H1 (cell line): ENCODE measurements at regions not wholly inside any gene's neighbourhood (a gene's known extent, or its start where the extent isn't known, plus 50 kb on each side); places are given as distances from the start of the nearest gene placed in this dataset.
A peak's percentile ranks its signal among the peaks of the same experiment; 100 is the strongest.

ENCODE experiments used
- CTCF ChIA-PET: fragments of 300-600 bp; sonication (Branson Sonifier 250); formaldehyde crosslinking; loops from one replicate; lab custom pipeline; 2021; ENCODE audit not compliant: partially characterized antibody; lab: Charles Lee
- POLR2A ChIA-PET: fragments of 300-600 bp; sonication (Branson Sonifier 250); formaldehyde crosslinking; loops from one replicate; lab custom pipeline; 2021; ENCODE audit warnings: inconsistent platforms; ENCODE audit not compliant: partially characterized antibody; lab: Charles Lee
- DNase-seq, 2 experiments: peaks; one replicate each; pipeline versions ENCODE4 v3.0.0 to v3.0.0-alpha.2; 2010 to 2022; ENCODE audit warnings: low spot score in 2 of 2, low read depth in 1 of 2, mixed read lengths in 1 of 2
- FAIRE-seq: peaks from 2 replicates; lab custom pipeline; 2011; peaks lifted over from hg19 to GRCh38; lab: Jason Lieb, UNC
- H2AFZ ChIP-seq: 2 replicates; pipeline ENCODE4 v1.8.1; 2012; ENCODE audit warnings: low read length, inconsistent platforms
- H2AK5ac ChIP-seq: 2 replicates; pipeline ENCODE4 v1.6.1; 2013; ENCODE audit warnings: low read depth, low read length
- H2BK120ac ChIP-seq: replicated peaks from 2 replicates; pipeline ENCODE3; 2013; ENCODE audit warnings: low read depth, low read length, inconsistent platforms
- H2BK12ac ChIP-seq: 2 replicates; pipeline ENCODE4 v1.6.1; 2013; ENCODE audit warnings: low read depth, low read length
- H2BK15ac ChIP-seq: 2 replicates; pipeline ENCODE4 v1.6.1; 2013; ENCODE audit warnings: low read length
- H2BK20ac ChIP-seq: 2 replicates; pipeline ENCODE4 v1.6.1; 2013; ENCODE audit warnings: low read length
- H2BK5ac ChIP-seq: 2 replicates; pipeline ENCODE4 v1.6.1; 2013; ENCODE audit warnings: low read depth, low read length
- H3K14ac ChIP-seq: 2 replicates; pipeline ENCODE4 v1.6.1; 2013; ENCODE audit warnings: inconsistent platforms; ENCODE audit not compliant: insufficient read length
- H3K18ac ChIP-seq: 2 replicates; pipeline ENCODE4 v1.6.1; 2013; ENCODE audit warnings: low read length; ENCODE audit errors: extremely low read depth
- H3K23ac ChIP-seq: 2 replicates; pipeline ENCODE4 v1.6.1; 2013; ENCODE audit warnings: inconsistent platforms; ENCODE audit not compliant: insufficient read length
- H3K23me2 ChIP-seq: 2 replicates; pipeline ENCODE4 v1.6.1; 2013; ENCODE audit warnings: low read depth, low read length
- H3K27ac ChIP-seq: 2 replicates; pipeline ENCODE4 v1.6.1; 2011; ENCODE audit warnings: low read depth, low read length, inconsistent platforms
- H3K27me3 ChIP-seq, 4 experiments: replicated peaks in 1 of 4; 1 replicate in 1 of 4; 2 replicates in 3 of 4; pipeline versions ENCODE4 v1.6.1 to v1.8.1; 2011 to 2013; ENCODE audit warnings: low read length in 3 of 4, mild to moderate bottlenecking in 3 of 4, inconsistent platforms in 2 of 4, mixed read lengths in 2 of 4, moderate library complexity in 1 of 4; ENCODE audit not compliant: control insufficient read depth in 3 of 4, insufficient read depth in 3 of 4; ENCODE audit errors: extremely low read depth in 1 of 4
- H3K36me3 ChIP-seq, 4 experiments: 2 replicates each; pipeline versions ENCODE4 v1.6.1 to v1.8.1; 2011 to 2013; ENCODE audit warnings: mild to moderate bottlenecking in 4 of 4, low read length in 3 of 4, moderate library complexity in 2 of 4, control low read depth in 1 of 4, inconsistent platforms in 1 of 4; ENCODE audit not compliant: insufficient read depth in 4 of 4, control insufficient read depth in 2 of 4
- H3K4ac ChIP-seq: replicated peaks from 2 replicates; pipeline ENCODE3; 2013; ENCODE audit warnings: low read length, low read depth, mixed read lengths, inconsistent platforms; ENCODE audit not compliant: insufficient read length
- H3K4me1 ChIP-seq, 4 experiments: replicated peaks in 1 of 4; 1 replicate in 1 of 4; 2 replicates in 3 of 4; pipeline versions ENCODE4 v1.6.1 to v1.8.1; 2011 to 2013; ENCODE audit warnings: low read length in 3 of 4, inconsistent platforms in 2 of 4, mixed read lengths in 1 of 4; ENCODE audit not compliant: insufficient read depth in 4 of 4, control insufficient read depth in 3 of 4
- H3K4me2 ChIP-seq, 2 experiments: 2 replicates each; pipeline versions ENCODE4 v1.6.1 to v1.8.1; 2011 to 2013; ENCODE audit warnings: low read depth in 2 of 2, low read length in 2 of 2, control low read depth in 1 of 2, inconsistent platforms in 1 of 2, mild to moderate bottlenecking in 1 of 2; ENCODE audit not compliant: insufficient read depth in 1 of 2
- H3K4me3 ChIP-seq, 4 experiments: fragments of 200-600, 300-600 bp in 1 of 4; sonication (generic), shearing (Covaris generic), sonication (Bioruptor Twin) in 1 of 4; 2 replicates each; pipeline versions ENCODE4 v1.5.1 to v1.8.1; 2011 to 2016; ENCODE audit warnings: low read length in 4 of 4, low read depth in 3 of 4, control low read depth in 2 of 4, inconsistent platforms in 2 of 4, mild to moderate bottlenecking in 2 of 4, mixed read lengths in 1 of 4, moderate library complexity in 1 of 4; ENCODE audit not compliant: insufficient read depth in 2 of 4; ENCODE audit errors: extremely low read depth in 1 of 4
- H3K56ac ChIP-seq: replicated peaks from 2 replicates; pipeline ENCODE3; 2013; ENCODE audit warnings: low read depth, mild to moderate bottlenecking, mixed read lengths, low read length, inconsistent platforms; ENCODE audit not compliant: insufficient read length
- H3K79me1 ChIP-seq: 2 replicates; pipeline ENCODE4 v1.6.1; 2013; ENCODE audit warnings: low read depth, low read length, control low read depth
- H3K79me2 ChIP-seq, 2 experiments: 2 replicates each; pipeline versions ENCODE4 v1.6.1 to v1.8.1; 2012 to 2013; ENCODE audit warnings: low read length in 2 of 2, mild to moderate bottlenecking in 2 of 2, inconsistent platforms in 1 of 2; ENCODE audit not compliant: insufficient read depth in 2 of 2, control insufficient read depth in 1 of 2
- H3K9ac ChIP-seq, 4 experiments: replicated peaks in 1 of 4; 1 replicate in 1 of 4; 2 replicates in 3 of 4; pipeline versions ENCODE4 v1.6.1 to v1.8.1; 2011 to 2013; ENCODE audit warnings: low read depth in 3 of 4, low read length in 3 of 4, control low read depth in 2 of 4, mild to moderate bottlenecking in 2 of 4, moderate library complexity in 2 of 4, inconsistent platforms in 1 of 4; ENCODE audit errors: extremely low read depth in 1 of 4
- H3K9me3 ChIP-seq, 2 experiments: 2 replicates each; pipeline versions ENCODE4 v1.6.1 to v1.8.1; 2012 to 2013; ENCODE audit warnings: mild to moderate bottlenecking in 2 of 2, moderate library complexity in 2 of 2, control low read depth in 1 of 2, inconsistent platforms in 1 of 2, low read depth in 1 of 2, low read length in 1 of 2, mixed read lengths in 1 of 2; ENCODE audit not compliant: insufficient read depth in 2 of 2
- H4K20me1 ChIP-seq, 2 experiments: replicated peaks in 1 of 2; 2 replicates each; pipeline versions ENCODE3 to v1.8.1; 2011 to 2013; ENCODE audit warnings: inconsistent platforms in 2 of 2, low read length in 2 of 2, mild to moderate bottlenecking in 1 of 2; ENCODE audit not compliant: insufficient read depth in 2 of 2, control insufficient read depth in 1 of 2
- H4K5ac ChIP-seq: 2 replicates; pipeline ENCODE4 v1.6.1; 2013; ENCODE audit warnings: low read length, low read depth, mixed read lengths, inconsistent platforms; ENCODE audit not compliant: insufficient read length
- H4K8ac ChIP-seq: 2 replicates; pipeline ENCODE4 v1.8.0; 2013; ENCODE audit warnings: mild to moderate bottlenecking, moderate library complexity, low read length, inconsistent platforms; ENCODE audit not compliant: insufficient read depth; ENCODE audit errors: extremely low read depth
- H4K91ac ChIP-seq: replicated peaks from 2 replicates; pipeline ENCODE3; 2013; ENCODE audit warnings: low read length, mixed read lengths, inconsistent platforms; ENCODE audit not compliant: insufficient read length
- ASH2L ChIP-seq: fragments of 200-600, 300-600 bp; sonication (generic); IDR thresholded peaks from one replicate; pipeline ENCODE4 v1.7.1; 2017; ENCODE audit warnings: low read length
- CHD2 ChIP-seq: IDR thresholded peaks from 2 replicates; pipeline ENCODE4 v1.6.1; 2012; ENCODE audit warnings: low read length, improper control_type of control experiment
- FOSL1 ChIP-seq: IDR thresholded peaks from 2 replicates; pipeline ENCODE4 v1.6.1; 2011; ENCODE audit warnings: mild to moderate bottlenecking, low read depth, low read length, moderate library complexity; ENCODE audit not compliant: insufficient read depth
- HDAC6 ChIP-seq: IDR thresholded peaks from one replicate; pipeline ENCODE4 v1.7.1; 2012; ENCODE audit warnings: low read depth, mild to moderate bottlenecking, inconsistent platforms, low read length, moderate library complexity
- KDM1A ChIP-seq: fragments of 200-600, 300-600 bp; sonication (generic); IDR thresholded peaks from 2 replicates; pipeline ENCODE4 v1.7.1; 2016; ENCODE audit warnings: mild to moderate bottlenecking, low read length, borderline replicate concordance
- POLR2AphosphoS5 ChIP-seq: IDR thresholded peaks from 2 replicates; pipeline ENCODE4 v1.6.1; 2011; ENCODE audit warnings: low read depth, low read length
- RBBP5 ChIP-seq: IDR thresholded peaks from 2 replicates; pipeline ENCODE4 v1.7.1; 2012; ENCODE audit warnings: low read depth, mild to moderate bottlenecking, inconsistent platforms, low read length, moderate library complexity, borderline replicate concordance
- SIN3A ChIP-seq, 2 experiments: IDR thresholded peaks in 1 of 2; conservative IDR thresholded peaks in 1 of 2; 2 replicates each; pipeline ENCODE4 v1.6.1; 2011 to 2012; ENCODE audit warnings: low read length in 2 of 2, improper control_type of control experiment in 1 of 2, low read depth in 1 of 2, mild to moderate bottlenecking in 1 of 2
- TAF1 ChIP-seq: IDR thresholded peaks from 2 replicates; pipeline ENCODE4 v1.6.1; 2011; ENCODE audit warnings: mild to moderate bottlenecking, low read depth, low read length
- WGBS, 2 experiments: shearing (Covaris generic) in 1 of 2; methylation state at CpG; one replicate each; pipeline versions ENCODE4 v1.1.6 to v1.1.7; 2013 to 2015; ENCODE audit warnings: low lambda C conversion rate in 2 of 2, mixed read lengths in 2 of 2, inconsistent platforms in 1 of 2, low coverage in 1 of 2, missing lambda C conversion rate in 1 of 2; ENCODE audit not compliant: insufficient replicate concordance in 2 of 2, insufficient coverage in 1 of 2, insufficient read length in 1 of 2; ENCODE audit errors: extremely low coverage in 1 of 2, missing lambda C conversion rate in 1 of 2; 5-methylcytosine and 5-hydroxymethylcytosine counted together

DNA sequence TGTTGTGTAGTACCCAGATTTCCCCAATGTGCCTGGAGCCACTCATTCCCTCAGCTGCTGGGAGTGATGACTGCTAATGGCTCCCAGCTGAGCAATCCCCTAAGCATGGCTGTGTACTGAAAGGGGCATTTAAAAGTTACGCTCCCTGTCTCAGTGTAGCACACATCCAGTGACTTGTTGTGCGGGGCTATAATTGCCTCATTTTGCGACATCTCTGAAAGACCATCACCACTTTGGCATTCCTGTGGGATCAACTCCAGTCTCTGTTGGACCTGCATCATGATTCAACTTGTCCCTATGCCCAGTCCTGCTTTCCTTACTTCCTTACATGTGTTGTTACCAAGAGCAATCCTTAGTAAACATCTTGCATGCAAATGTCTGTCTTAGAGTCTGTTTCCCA, 201.2 kb upstream of the MPDZ start:
- Histone ChIP-seq H3K27ac (no peak overlapping the region), H2BK5ac (no peak overlapping the region; the same call in 1 of the 2 replicates), H2BK120ac (no peak overlapping the region), H3K9ac (no peak overlapping the region), H3K4me1 (no peaks in the 10 kb centered on the region), H3K4me2 (no peak overlapping the region), H4K91ac (no peak overlapping the region), H3K79me2 (no peaks in the 10 kb centered on the region), H3K4me3 (no peak overlapping the region), H3K27me3 (no peaks in the 10 kb centered on the region), H3K56ac (no peak overlapping the region), H4K20me1 (no peaks in the 10 kb centered on the region), H2BK15ac (no peak overlapping the region), H3K79me1 (no peaks in the 10 kb centered on the region), H3K9me3 (no peaks in the 10 kb centered on the region), H4K5ac (no peak overlapping the region), H4K8ac (no peak overlapping the region), H3K14ac (no peak overlapping the region), H3K18ac (no peak overlapping the region), H3K36me3 (no peaks in the 10 kb centered on the region), H2AK5ac (no peak overlapping the region), H2BK12ac (0 out of 2 replicates have a peak overlapping the region, but pooled peaks have one; percentile 5), H3K4ac (no peak overlapping the region), H2BK20ac (0 out of 2 replicates have a peak overlapping the region, but pooled peaks have one; percentile 26), H3K23me2 (no peaks in the 10 kb centered on the region), H2AFZ (no peak overlapping the region; the same call in 1 of the 2 replicates), H3K23ac (no peak overlapping the region)
- DNase-seq (no peak), FAIRE-seq (no peak)
- TF ChIP-seq SIN3A (conservative IDR thresholded peaks at IDR 0.05 in 1 of 2, IDR thresholded peaks at IDR 0.05 in 1 of 2; ENCODE audit: low read depth in 1 of 2, low read length in 2 of 2), result no peak
- no peak for TF ChIP-seq HDAC6
- no peak for TF ChIP-seq ASH2L
- TF ChIP-seq RBBP5, result no peak
- TF ChIP-seq TAF1, result no peak
- no peak for TF ChIP-seq FOSL1
- no peak for TF ChIP-seq POLR2AphosphoS5
- TF ChIP-seq KDM1A, result no peak
- no peak for TF ChIP-seq CHD2
- ChIA-PET POLR2A (no interaction called here), CTCF (interaction anchor here (0.6 to 0.9 kb wide), 2 partner anchors 49 to 446 kb away, joined by 3 to 4 read pairs; no protein-coding TSS in a partner anchor)
- 92% methylated on average over 3 of the region's 3 CpGs; no CpG with 5 or more reads in 1 of the 2 experiments for WGBS, 2 experiments
